PC-9 (cell line): ENCODE measurements at regions not wholly inside any gene's neighbourhood (a gene's known extent, or its start where the extent isn't known, plus 50 kb on each side); places are given as distances from the start of the nearest gene placed in this dataset.

Source experiments
- BruUV-seq: library from RNA; stranded (reverse); fragments of 400-500 nt; replicated peaks from 2 replicates; lab custom pipeline; 2021; lab: Mats Ljungman, UMichigan
- CTCF ChIA-PET: fragments of 300-600 bp; sonication (Branson Sonifier 250); formaldehyde crosslinking; loops from one replicate; lab custom pipeline; 2022; ENCODE audit warnings: antibody characterized with exemption; lab: Charles Lee
- POLR2A ChIA-PET: fragments of 300-600 bp; sonication (Branson Sonifier 250); formaldehyde crosslinking; loops from one replicate; lab custom pipeline; 2022; ENCODE audit warnings: antibody characterized with exemption; ENCODE audit not compliant: unreplicated experiment; lab: Charles Lee
- DNase-seq, 2 experiments: peaks; one replicate each; pipeline versions ENCODE4 v3.0.0 to v3.0.0-alpha.2; 2015 to 2022; ENCODE audit warnings: mixed read lengths in 1 of 2
- H2AFZ ChIP-seq: fragments of 200-600 bp; sonication (generic); 2 replicates; pipeline ENCODE4 v1.8.1; 2017; ENCODE audit warnings: antibody characterized with exemption
- H3F3A ChIP-seq: fragments of 200-600 bp; sonication (generic); 2 replicates; pipeline ENCODE4 v1.8.1; 2017; ENCODE audit warnings: antibody characterized with exemption, mild to moderate bottlenecking, low read depth; ENCODE audit not compliant: insufficient read depth
- H3K27ac ChIP-seq: fragments of 200-600 bp; sonication (generic); 2 replicates; pipeline ENCODE4 v1.6.1; 2016; ENCODE audit warnings: mixed run types
- H3K27me3 ChIP-seq: fragments of 200-600 bp; sonication (generic); 2 replicates; pipeline ENCODE4 v1.6.1; 2016; ENCODE audit warnings: low read depth, mixed run types; ENCODE audit not compliant: insufficient read depth
- H3K36me3 ChIP-seq: fragments of 200-600 bp; sonication (generic); 2 replicates; pipeline ENCODE4 v1.6.1; 2016; ENCODE audit warnings: low read depth, mixed run types
- H3K4me1 ChIP-seq: fragments of 200-600 bp; sonication (generic); replicated peaks from 2 replicates; pipeline ENCODE4 v1.6.1; 2016; ENCODE audit warnings: mixed run types; ENCODE audit not compliant: insufficient read depth
- H3K4me2 ChIP-seq: fragments of 200-600 bp; sonication (generic); 2 replicates; pipeline ENCODE4 v1.6.1; 2017; ENCODE audit warnings: mixed run types
- H3K4me3 ChIP-seq: fragments of 200-600 bp; sonication (generic); 2 replicates; pipeline ENCODE4 v1.6.1; 2016; ENCODE audit warnings: mixed run types
- H3K79me2 ChIP-seq: fragments of 200-600 bp; sonication (generic); 2 replicates; pipeline ENCODE4 v1.6.1; 2017; ENCODE audit warnings: low read depth, mixed run types
- H3K9me2 ChIP-seq: fragments of 200-600 bp; sonication (generic); 2 replicates; pipeline ENCODE4 v1.8.1; 2017; ENCODE audit warnings: mild to moderate bottlenecking; ENCODE audit not compliant: insufficient read depth
- H3K9me3 ChIP-seq: fragments of 200-600 bp; sonication (generic); 2 replicates; pipeline ENCODE4 v1.8.1; 2016; ENCODE audit warnings: low read depth; ENCODE audit not compliant: insufficient read depth
- H4K20me1 ChIP-seq: fragments of 200-600 bp; sonication (generic); 2 replicates; pipeline ENCODE4 v1.8.1; 2017; ENCODE audit not compliant: insufficient read depth
- CTCF ChIP-seq: fragments of 200-600 bp; sonication (generic); conservative IDR thresholded peaks from 2 replicates; pipeline ENCODE4 v1.6.1; 2017; ENCODE audit warnings: mixed run types, antibody characterized with exemption, mild to moderate bottlenecking, moderate library complexity
- EZH2 ChIP-seq: fragments of 200-600 bp; sonication (generic); IDR thresholded peaks from 2 replicates; pipeline ENCODE4 v1.8.0; 2017; ENCODE audit warnings: antibody characterized with exemption, low read depth
- intact Hi-C: fragments of 100-400 bp; cut with micrococcal nuclease; formaldehyde crosslinking; loops from one replicate; pipeline ENCODE4 v1.10.0; 2022; ENCODE audit not compliant: unreplicated experiment

- BruUV-seq = no TSS peak
- POLR2A ChIA-PET = no interaction called here
- no peaks in the 10 kb centered on the region for H3K4me1 ChIP-seq
- H3K27me3 ChIP-seq = no peaks in the 10 kb centered on the region
- TF ChIP-seq EZH2 = no peak
- no peak for TF ChIP-seq CTCF
- H3K79me2 ChIP-seq = no peaks in the 10 kb centered on the region
- no peak overlapping the region for H3K27ac ChIP-seq
- no peak overlapping the region for H3K4me2 ChIP-seq
- no peaks in the 10 kb centered on the region for H4K20me1 ChIP-seq
- H3K9me2 ChIP-seq = no peaks in the 10 kb centered on the region
- no peaks in the 10 kb centered on the region for H3F3A ChIP-seq
- no peaks in the 10 kb centered on the region for H3K36me3 ChIP-seq
- no peak for DNase-seq
- no peak overlapping the region for H3K4me3 ChIP-seq
- no peaks in the 10 kb centered on the region for H3K9me3 ChIP-seq
- intact Hi-C loops = no loop called here
- H2AFZ ChIP-seq = no peak overlapping the region
- CTCF ChIA-PET = no interaction called here
Measured at GRCh38 chr3:99477650-99478049, 160.7 kb upstream of the COL8A1 start.

GRCh38 chr3:99475229-99475628, 163.2 kb upstream of the COL8A1 start:
- TF ChIP-seq CTCF (no peak), EZH2 (no peak)
- POLR2A ChIA-PET = no interaction called here
- Histone ChIP-seq H4K20me1 (no peaks in the 10 kb centered on the region), H2AFZ (no peak overlapping the region), H3K9me3 (no peaks in the 10 kb centered on the region), H3K79me2 (no peaks in the 10 kb centered on the region), H3K27me3 (no peaks in the 10 kb centered on the region), H3K9me2 (peaks cover 5% of the 10 kb centered on the region; the same call in 1 of the 2 replicates), H3K4me2 (no peak overlapping the region), H3K4me3 (no peak overlapping the region), H3K4me1 (no peaks in the 10 kb centered on the region), H3K36me3 (no peaks in the 10 kb centered on the region), H3F3A (no peaks in the 10 kb centered on the region), H3K27ac (no peak overlapping the region)
- intact Hi-C loops = no loop called here
- BruUV-seq = no TSS peak
- no peak for DNase-seq
- CTCF ChIA-PET = no interaction called here

- H3K9me2 ChIP-seq = peaks cover 5% of the 10 kb centered on the region; the same call in 1 of the 2 replicates
- H3K9me3 ChIP-seq = no peaks in the 10 kb centered on the region
- no peaks in the 10 kb centered on the region for H3K79me2 ChIP-seq
- TF ChIP-seq CTCF = no peak
- TF ChIP-seq EZH2 = no peak
- no peak overlapping the region for H3K4me3 ChIP-seq
- H3K4me1 ChIP-seq = no peaks in the 10 kb centered on the region
- H3K27me3 ChIP-seq = no peaks in the 10 kb centered on the region
- intact Hi-C loops = no loop called here
- no peak overlapping the region for H3K4me2 ChIP-seq
- H3K27ac ChIP-seq = no peak overlapping the region
- H3F3A ChIP-seq = no peaks in the 10 kb centered on the region
- ChIA-PET POLR2A (no interaction called here), CTCF (no interaction called here)
- no TSS peak for BruUV-seq
- H4K20me1 ChIP-seq = no peaks in the 10 kb centered on the region
- no peak overlapping the region for H2AFZ ChIP-seq
- no peaks in the 10 kb centered on the region for H3K36me3 ChIP-seq
- no peak for DNase-seq
Measured at GRCh38 chr3:99474776-99475175, 163.6 kb upstream of the COL8A1 start.
